Astrocyte of the spinal cord (primary cell): ENCODE measurements at regions not wholly inside any gene's neighbourhood (a gene's known extent, or its start where the extent isn't known, plus 50 kb on each side); places are given as distances from the start of the nearest gene placed in this dataset.
A peak's percentile ranks its signal among the peaks of the same experiment; 100 is the strongest.

Experiments
- DNase-seq: peaks from one replicate; pipeline ENCODE4 v3.0.0; 2011; ENCODE audit warnings: low read depth, low spot score
- H3K4me3 ChIP-seq: 2 replicates; pipeline ENCODE4 v1.5.1; 2011; ENCODE audit warnings: low read depth, mild to moderate bottlenecking, low read length, moderate library complexity
- in situ Hi-C: cut with HindIII; loops from 2 replicates; pipeline ENCODE4 v1.10.0; 2017; ENCODE audit warnings: low sequenced_read_pairs
- TF ChIP-seq, protein P1 (sequence below): IDR thresholded peaks from 2 replicates; pipeline ENCODE4 v1.5.1; 2012; ENCODE audit warnings: low read depth, mild to moderate bottlenecking, low read length, inconsistent platforms

GRCh38 chr1:71203241-71203640, 122.4 kb upstream of the ZRANB2 start:
- no peak overlapping the region for H3K4me3 ChIP-seq
- no peak for DNase-seq
- TF ChIP-seq, protein P1, sequence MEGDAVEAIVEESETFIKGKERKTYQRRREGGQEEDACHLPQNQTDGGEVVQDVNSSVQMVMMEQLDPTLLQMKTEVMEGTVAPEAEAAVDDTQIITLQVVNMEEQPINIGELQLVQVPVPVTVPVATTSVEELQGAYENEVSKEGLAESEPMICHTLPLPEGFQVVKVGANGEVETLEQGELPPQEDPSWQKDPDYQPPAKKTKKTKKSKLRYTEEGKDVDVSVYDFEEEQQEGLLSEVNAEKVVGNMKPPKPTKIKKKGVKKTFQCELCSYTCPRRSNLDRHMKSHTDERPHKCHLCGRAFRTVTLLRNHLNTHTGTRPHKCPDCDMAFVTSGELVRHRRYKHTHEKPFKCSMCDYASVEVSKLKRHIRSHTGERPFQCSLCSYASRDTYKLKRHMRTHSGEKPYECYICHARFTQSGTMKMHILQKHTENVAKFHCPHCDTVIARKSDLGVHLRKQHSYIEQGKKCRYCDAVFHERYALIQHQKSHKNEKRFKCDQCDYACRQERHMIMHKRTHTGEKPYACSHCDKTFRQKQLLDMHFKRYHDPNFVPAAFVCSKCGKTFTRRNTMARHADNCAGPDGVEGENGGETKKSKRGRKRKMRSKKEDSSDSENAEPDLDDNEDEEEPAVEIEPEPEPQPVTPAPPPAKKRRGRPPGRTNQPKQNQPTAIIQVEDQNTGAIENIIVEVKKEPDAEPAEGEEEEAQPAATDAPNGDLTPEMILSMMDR: no peak
- in situ Hi-C loops: no loop called here

DNA sequence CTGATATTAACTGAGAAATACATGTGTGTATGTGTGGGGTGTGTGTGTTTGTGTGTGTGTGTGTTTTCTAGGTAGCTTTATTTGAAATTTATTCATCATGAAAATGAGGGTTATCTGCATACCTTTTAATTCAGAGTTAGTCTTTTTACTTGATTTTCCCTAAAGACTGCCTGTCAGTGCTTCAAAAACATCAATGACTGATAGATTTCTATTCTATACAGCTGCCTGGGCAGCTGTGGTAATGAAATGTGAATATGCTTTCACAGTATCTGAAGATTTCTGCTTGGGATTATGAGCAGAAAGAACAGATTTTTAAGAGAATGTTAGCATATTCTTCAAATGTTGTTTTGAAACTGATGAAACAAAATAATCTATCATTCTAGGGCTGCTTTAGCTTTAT, 119.7 kb upstream of the ZRANB2 start:
- in situ Hi-C loops: no loop called here
- DNase-seq: no peak
- TF ChIP-seq, protein P1: no peak
- H3K4me3 ChIP-seq: no peak overlapping the region

- peak; percentile 20 for DNase-seq
- TF ChIP-seq, protein P1: peak; percentile 40
- no peak overlapping the region for H3K4me3 ChIP-seq
- in situ Hi-C loops: no loop called here
Observed at GRCh38 chr1:71196685-71197084, 115.8 kb upstream of the ZRANB2 start.

DNA sequence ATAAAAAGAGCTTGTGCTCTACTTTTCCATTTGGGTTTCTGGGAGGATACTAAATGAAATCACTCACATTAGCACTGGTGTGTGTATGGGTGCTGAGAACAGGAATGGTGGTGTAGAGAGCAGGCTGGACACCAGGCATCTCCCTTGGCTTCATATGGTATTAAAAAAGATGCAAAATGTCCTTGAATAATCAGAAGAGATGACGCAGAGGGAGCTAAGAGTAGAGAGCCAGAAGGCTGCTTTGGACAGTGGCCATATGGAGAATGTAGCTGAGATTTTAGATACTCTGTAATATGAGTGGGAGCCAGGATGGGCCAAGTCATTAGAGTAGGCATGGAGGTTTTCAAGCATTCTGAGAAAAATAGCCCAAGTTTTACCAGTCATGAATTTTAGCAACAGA, 112.3 kb upstream of the ZRANB2 start:
- DNase-seq: peak; percentile 5
- TF ChIP-seq, protein P1: no peak
- no peak overlapping the region for H3K4me3 ChIP-seq
- in situ Hi-C loops: no loop called here

- no peak for DNase-seq
- TF ChIP-seq, protein P1: no peak
- no peak overlapping the region for H3K4me3 ChIP-seq
- in situ Hi-C loops: no loop called here
Observed at GRCh38 chr1:71191520-71191919, 110.7 kb upstream of the ZRANB2 start.

DNA sequence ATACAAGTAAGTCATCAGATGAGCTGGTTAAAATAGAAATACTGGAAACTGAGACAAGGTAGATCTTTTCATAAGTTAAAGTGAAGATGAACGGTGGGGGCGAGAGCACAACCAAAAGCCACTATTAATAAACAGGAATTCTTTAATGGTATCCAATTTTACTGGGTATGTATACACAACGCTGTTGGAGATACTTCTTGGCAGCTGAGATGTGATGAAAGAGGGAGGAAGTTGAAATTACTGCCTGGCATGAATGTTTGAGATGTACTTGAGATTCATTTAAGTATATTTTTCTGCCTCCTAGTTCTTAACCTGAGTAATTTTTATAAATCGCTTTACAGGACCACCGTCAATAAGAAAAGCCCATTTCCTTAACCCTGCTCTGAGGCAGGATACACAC, 110.0 kb upstream of the ZRANB2 start:
- in situ Hi-C loops: no loop called here
- TF ChIP-seq, protein P1: no peak
- H3K4me3 ChIP-seq: no peak overlapping the region
- no peak for DNase-seq

DNA sequence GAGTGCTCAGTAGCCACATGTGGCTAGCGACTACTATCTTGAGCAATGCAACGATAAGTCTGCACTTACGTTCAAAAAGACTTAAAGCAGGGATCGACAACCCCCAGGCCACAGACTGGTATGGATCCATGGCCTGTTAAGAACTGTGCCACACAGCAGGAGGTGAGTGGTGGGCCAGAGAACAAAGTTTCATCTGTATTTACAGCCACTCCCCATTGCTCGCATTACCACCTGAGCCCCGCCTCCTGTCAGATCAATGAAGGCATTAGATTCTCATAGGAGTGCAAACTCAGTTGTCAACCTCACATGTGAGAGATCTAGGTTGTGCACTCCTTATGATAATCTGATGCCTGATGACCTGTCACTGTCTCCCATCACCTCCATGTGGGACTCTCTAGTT, 103.6 kb upstream of the ZRANB2 start:
- DNase-seq: no peak
- in situ Hi-C loops: no loop called here
- no peak overlapping the region for H3K4me3 ChIP-seq
- TF ChIP-seq, protein P1: no peak
